Endodermal cell (in vitro differentiated cells): ENCODE measurements at regions not wholly inside any gene's neighbourhood (a gene's known extent, or its start where the extent isn't known, plus 50 kb on each side); places are given as distances from the start of the nearest gene placed in this dataset.

Source experiments
- DNase-seq: peaks from one replicate; pipeline ENCODE4 v3.0.0-alpha.2; 2017
- H3K27ac ChIP-seq: 2 replicates; pipeline ENCODE4 v1.5.1; 2013; ENCODE audit warnings: mild to moderate bottlenecking, low read depth, low read length, moderate library complexity
- H3K27me3 ChIP-seq: 2 replicates; pipeline ENCODE4 v1.6.1; 2013; ENCODE audit warnings: mild to moderate bottlenecking, low read length, moderate library complexity; ENCODE audit not compliant: insufficient read depth, control insufficient read depth, poor library complexity, severe bottlenecking
- H3K36me3 ChIP-seq: 2 replicates; pipeline ENCODE4 v1.7.0; 2013; ENCODE audit warnings: mild to moderate bottlenecking, low read length, moderate library complexity; ENCODE audit not compliant: control insufficient read depth, insufficient read depth
- H3K4me1 ChIP-seq: one replicate; pipeline ENCODE4 v1.7.0; 2013; ENCODE audit warnings: low read length; ENCODE audit not compliant: control insufficient read depth, insufficient read depth
- H3K4me3 ChIP-seq: 2 replicates; pipeline ENCODE4 v1.5.1; 2013; ENCODE audit warnings: mild to moderate bottlenecking, low read length, moderate library complexity
- H3K9ac ChIP-seq: 2 replicates; pipeline ENCODE4 v1.6.1; 2013; ENCODE audit warnings: mild to moderate bottlenecking, low read length, moderate library complexity; ENCODE audit not compliant: poor library complexity, severe bottlenecking; ENCODE audit errors: extremely low read depth
- H3K9me3 ChIP-seq: 2 replicates; pipeline ENCODE4 v1.6.1; 2013; ENCODE audit warnings: mild to moderate bottlenecking, low read length, moderate library complexity; ENCODE audit not compliant: control insufficient read depth
- H3K27ac Mint-ChIP-seq: 2 replicates; pipeline ENCODE4 v1.8.0; 2020; ENCODE audit warnings: mixed read lengths
- H3K27me3 Mint-ChIP-seq: 2 replicates; pipeline ENCODE4 v1.8.0; 2021; ENCODE audit warnings: mild to moderate bottlenecking, mixed read lengths; ENCODE audit not compliant: insufficient read depth
- H3K36me3 Mint-ChIP-seq: 2 replicates; pipeline ENCODE4 v1.8.0; 2020; ENCODE audit warnings: low read depth, mixed read lengths
- H3K4me1 Mint-ChIP-seq: 2 replicates; pipeline ENCODE4 v1.8.0; 2020; ENCODE audit warnings: mixed read lengths
- H3K4me3 Mint-ChIP-seq: 2 replicates; pipeline ENCODE4 v1.8.0; 2020; ENCODE audit warnings: mild to moderate bottlenecking, moderate library complexity, mixed read lengths
- H3K9me3 Mint-ChIP-seq: 2 replicates; pipeline ENCODE4 v1.8.0; 2020; ENCODE audit warnings: mild to moderate bottlenecking, mixed read lengths
- CTCF ChIP-seq: fragments of 200-600 bp; sonication (generic); conservative IDR thresholded peaks from 2 replicates; pipeline ENCODE4 v1.5.0; 2021; ENCODE audit warnings: antibody characterized with exemption, mild to moderate bottlenecking
- WGBS, 2 experiments: methylation state at CpG; one replicate each; pipeline versions ENCODE4 v1.1.5 to v1.1.7; 2013; ENCODE audit warnings: missing lambda C conversion rate in 2 of 2, mixed read lengths in 1 of 2; ENCODE audit not compliant: insufficient coverage in 1 of 2, insufficient read length in 1 of 2; 5-methylcytosine and 5-hydroxymethylcytosine counted together

GRCh38 chr1:98045211-98045766, 124.5 kb upstream of the DPYD start:
- 1 to 4% methylated on average over 13 to 48 of the region's 48 CpGs for WGBS, 2 experiments
- H3K36me3 ChIP-seq, result no peaks in the 10 kb centered on the region
- DNase-seq, result peak; percentile 66
- H3K4me3 ChIP-seq, result peak overlapping the region; percentile 75
- H3K4me1 Mint-ChIP-seq, result peaks cover 16% of the 10 kb centered on the region
- H3K27me3 ChIP-seq, result peaks cover 83% of the 10 kb centered on the region
- no peaks in the 10 kb centered on the region for H3K9me3 Mint-ChIP-seq
- H3K9me3 ChIP-seq, result no peaks in the 10 kb centered on the region
- peaks cover 82% of the 10 kb centered on the region for H3K27me3 Mint-ChIP-seq
- no peak overlapping the region for H3K27ac Mint-ChIP-seq
- no peaks in the 10 kb centered on the region for H3K36me3 Mint-ChIP-seq
- peak overlapping the region; percentile 53 for H3K4me3 Mint-ChIP-seq
- H3K27ac ChIP-seq, result no peak overlapping the region
- H3K4me1 ChIP-seq, result no peaks in the 10 kb centered on the region
- H3K9ac ChIP-seq, result no peak overlapping the region
- TF ChIP-seq CTCF, result no peak

GRCh38 chr1:98044766-98045165, 123.9 kb upstream of the DPYD start:
- Histone ChIP-seq H3K27ac (no peak overlapping the region), H3K4me3 (peak overlapping the region; percentile 75), H3K9me3 (no peaks in the 10 kb centered on the region), H3K36me3 (no peaks in the 10 kb centered on the region), H3K4me1 (no peaks in the 10 kb centered on the region), H3K9ac (no peak overlapping the region), H3K27me3 (peaks cover 78% of the 10 kb centered on the region)
- H3K27me3 Mint-ChIP-seq, result peaks cover 77% of the 10 kb centered on the region
- H3K36me3 Mint-ChIP-seq, result no peaks in the 10 kb centered on the region
- no peak for TF ChIP-seq CTCF
- peak overlapping the region; percentile 53 for H3K4me3 Mint-ChIP-seq
- no peak overlapping the region for H3K27ac Mint-ChIP-seq
- no peaks in the 10 kb centered on the region for H3K9me3 Mint-ChIP-seq
- H3K4me1 Mint-ChIP-seq, result peaks cover 16% of the 10 kb centered on the region
- DNase-seq, result peak; percentile 51
- WGBS, 2 experiments, result 63 to 97% methylated on average over 5 to 14 of the region's 16 CpGs

GRCh38 chr1:98044071-98044697, 123.3 kb upstream of the DPYD start:
- Mint-ChIP-seq H3K4me3 (peak overlapping the region; percentile 53), H3K36me3 (no peaks in the 10 kb centered on the region), H3K27ac (no peak overlapping the region), H3K4me1 (peaks cover 12% of the 10 kb centered on the region), H3K27me3 (peaks cover 71% of the 10 kb centered on the region), H3K9me3 (no peaks in the 10 kb centered on the region)
- H3K27ac ChIP-seq, result no peak overlapping the region
- no peaks in the 10 kb centered on the region for H3K4me1 ChIP-seq
- peak; percentile 48 for DNase-seq
- H3K36me3 ChIP-seq, result no peaks in the 10 kb centered on the region
- no peak for TF ChIP-seq CTCF
- H3K4me3 ChIP-seq, result no peak overlapping the region
- WGBS, 2 experiments, result 66 to 76% methylated on average over 10 to 12 of the region's 12 CpGs
- peaks cover 72% of the 10 kb centered on the region for H3K27me3 ChIP-seq
- H3K9ac ChIP-seq, result no peak overlapping the region
- H3K9me3 ChIP-seq, result no peaks in the 10 kb centered on the region
